ENCODE measurements at regions not wholly inside any gene's neighbourhood (a gene's known extent, or its start where the extent isn't known, plus 50 kb on each side); places are given as distances from the start of the nearest gene placed in this dataset.
"Not testable (repeated sequence)": the region's sequence is repeated elsewhere in the genome, so short reads cannot be mapped to it uniquely, and the experiment has no call there.

DNA sequence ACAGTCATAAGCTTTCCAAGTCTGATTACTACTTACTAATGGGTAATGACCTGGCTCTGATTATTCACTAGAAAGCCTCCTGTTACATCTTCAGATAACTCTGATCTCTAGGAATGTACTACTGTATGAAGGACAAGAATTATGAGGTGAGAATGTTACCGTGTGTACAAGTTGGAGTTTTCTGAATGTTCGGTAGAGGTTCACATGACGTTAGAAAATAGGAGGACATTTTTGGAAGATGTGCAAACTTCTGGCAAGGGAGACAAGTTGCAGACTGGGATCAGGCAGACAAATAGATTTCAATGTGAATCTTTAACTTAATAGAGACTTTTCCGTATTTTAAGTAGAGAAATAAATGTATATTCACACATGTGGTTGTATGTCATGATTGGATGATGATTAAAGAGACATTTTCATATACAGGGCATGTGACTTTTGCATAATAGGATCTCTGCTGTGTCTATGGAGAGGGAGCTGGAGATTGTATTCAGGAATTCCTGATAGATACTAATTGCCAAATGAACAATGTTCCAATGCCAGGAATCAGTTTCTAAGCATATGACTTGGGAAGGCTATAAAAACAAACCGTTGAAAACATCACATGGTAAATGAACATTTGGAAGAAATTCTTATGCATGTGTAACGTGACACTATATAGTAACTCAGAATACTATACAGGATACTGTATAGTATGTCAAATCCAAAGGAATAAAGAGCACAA lies 1695.8 kb upstream of the PIK3C3 start:
- no peak for DNase-seq (ENCODE audit: low spot score)

DNA sequence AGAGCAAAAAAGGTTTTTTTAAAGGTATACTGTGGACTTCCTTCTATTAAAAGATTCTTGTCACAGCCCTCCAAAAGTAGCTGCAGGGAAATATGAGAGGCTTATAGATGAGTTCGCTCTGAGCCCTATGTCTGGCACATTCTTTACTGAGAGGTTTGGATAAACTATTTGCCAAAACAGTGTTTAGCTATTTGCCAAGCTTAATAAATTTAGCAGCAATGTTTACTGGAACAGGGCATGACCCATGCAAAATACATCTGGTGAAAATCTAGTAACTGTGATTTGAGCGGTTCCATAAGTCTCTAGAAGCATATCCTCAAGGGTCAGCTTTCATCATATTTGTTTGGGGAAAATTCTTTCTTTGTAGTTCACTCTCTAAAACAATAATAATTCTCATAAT lies 1696.7 kb upstream of the PIK3C3 start:
- DNase-seq (ENCODE audit: low spot score) = no peak

DNA sequence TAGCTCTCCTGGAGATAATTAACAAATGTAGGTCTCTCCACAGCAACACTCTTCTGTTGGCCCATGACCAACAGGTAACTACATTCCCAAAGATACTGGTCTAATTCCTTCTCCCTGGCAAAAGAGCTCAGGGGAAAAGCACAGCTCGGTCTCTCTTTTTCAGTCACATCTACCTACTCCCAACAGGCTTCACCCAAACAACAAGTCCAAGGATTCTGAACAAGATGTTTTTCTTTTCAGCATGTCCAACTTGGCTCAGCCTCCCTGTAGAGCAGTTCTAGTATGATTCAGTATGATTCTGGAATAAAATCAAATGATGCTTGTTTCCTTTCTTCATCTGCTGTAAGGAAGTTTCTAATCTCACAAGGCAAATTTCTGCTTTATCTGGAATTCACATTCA lies 1704.8 kb upstream of the PIK3C3 start:
- no peak for DNase-seq (ENCODE audit: low spot score)

DNA sequence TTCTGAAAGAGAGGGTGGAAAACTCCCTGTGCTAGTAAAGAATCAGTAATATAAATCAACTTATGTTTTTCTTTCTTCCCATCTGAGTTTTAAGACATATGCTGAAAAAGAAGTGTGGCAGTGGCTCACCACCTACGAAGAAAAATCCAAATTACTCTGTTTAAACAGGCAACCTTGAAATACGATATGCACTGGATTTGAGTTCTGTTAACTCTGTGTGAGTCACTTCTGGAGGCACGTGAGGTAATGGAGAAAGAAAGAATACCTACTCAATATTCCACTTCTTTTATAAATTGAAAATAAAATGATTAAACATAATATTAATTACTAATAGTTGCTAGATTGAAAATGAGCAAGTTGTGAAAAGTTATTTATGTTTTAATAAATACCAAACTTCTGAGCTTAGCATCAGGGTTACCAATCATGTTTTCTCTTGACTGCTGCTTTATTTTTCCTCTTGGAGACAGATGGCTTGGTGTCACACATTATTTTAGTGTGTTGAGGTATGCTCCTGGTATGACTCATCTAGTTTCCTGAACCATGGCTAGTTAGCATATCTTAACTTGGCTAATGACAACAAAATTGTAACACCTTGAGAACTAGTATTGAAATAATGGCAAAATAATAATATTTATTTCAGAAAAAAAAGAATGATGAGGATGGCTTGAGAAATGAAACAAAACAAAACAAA lies 1705.5 kb upstream of the PIK3C3 start:
- no peak for DNase-seq (ENCODE audit: low spot score)

DNA sequence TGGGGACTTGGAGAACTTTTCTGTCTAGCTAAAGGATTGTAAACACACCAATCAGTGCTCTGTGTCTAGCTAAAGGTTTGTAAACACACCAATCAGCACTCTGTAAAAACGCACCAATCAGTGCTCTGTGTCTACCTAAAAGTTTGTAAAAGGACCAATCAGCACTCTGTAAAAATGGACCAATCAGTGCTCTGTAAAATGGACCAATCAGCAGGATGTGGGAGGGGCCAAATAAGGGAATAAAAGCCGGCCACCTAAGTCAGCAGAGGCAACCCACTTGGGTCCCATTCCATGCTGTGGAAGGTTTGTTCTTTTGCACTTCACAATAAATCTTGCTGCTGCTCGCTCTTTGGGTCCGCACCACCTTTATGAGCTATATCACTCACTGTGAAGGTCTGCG lies 1709.4 kb upstream of the PIK3C3 start:
- DNase-seq (ENCODE audit: low spot score) = not testable (repeated sequence)

DNA sequence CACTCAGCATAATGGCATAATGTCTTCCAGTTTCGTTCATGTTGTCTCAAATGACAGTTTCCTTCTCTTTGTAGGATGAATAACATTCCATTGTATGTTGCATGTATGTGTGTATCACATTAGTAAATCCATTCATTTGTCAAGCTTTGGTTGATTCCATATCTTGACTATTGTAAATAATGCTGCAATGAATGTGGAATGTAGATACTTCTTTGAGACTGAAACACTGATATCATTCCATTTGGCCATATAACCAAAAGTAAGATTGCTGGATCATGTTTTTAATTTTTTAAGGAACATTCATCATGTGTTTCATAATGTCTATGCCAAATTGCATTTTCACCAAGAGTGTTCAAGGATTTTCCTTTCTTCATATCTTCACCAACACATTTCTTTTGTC lies 1711.4 kb upstream of the PIK3C3 start:
- no peak for DNase-seq (ENCODE audit: low spot score)

DNA sequence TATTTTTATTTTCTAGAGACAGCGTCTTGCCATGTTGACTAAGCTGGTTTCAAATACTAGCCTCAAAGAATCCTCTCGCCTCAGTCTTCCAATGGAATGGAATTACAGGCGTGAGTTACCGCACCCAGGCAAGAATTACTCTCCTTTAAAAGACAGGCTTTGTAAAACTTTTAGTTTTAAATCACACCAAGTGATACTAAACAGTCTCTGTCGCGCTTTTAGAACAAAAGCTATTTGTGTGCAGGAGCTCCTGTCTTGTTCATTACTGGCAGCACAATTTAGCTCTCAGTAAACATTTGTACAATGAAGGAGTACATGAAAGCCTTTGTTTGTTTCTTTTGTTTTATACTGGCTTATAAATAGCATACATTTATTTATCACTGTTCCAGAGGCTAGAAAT lies 1719.2 kb upstream of the PIK3C3 start:
- DNase-seq (ENCODE audit: low spot score) = no peak

DNA sequence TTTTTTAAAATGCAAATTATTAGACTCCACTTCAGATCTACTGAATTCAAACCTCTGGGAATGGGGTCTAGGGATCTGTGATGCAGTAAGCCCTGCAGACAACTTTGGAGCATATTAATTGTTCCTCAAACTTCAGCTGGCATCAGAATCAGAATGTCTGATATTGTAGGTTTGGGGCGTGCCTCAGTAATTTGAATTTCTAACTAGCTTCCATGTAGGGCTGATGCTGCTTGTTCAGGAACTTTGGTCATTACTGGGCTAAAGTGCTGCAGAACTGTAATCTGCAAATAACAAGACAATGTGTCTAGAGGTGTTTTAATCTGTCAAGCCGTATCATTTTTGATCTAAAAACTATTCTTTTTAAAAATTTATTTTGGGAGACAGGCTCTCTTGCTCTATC lies 1719.7 kb upstream of the PIK3C3 start:
- no peak for DNase-seq (ENCODE audit: low spot score)

DNA sequence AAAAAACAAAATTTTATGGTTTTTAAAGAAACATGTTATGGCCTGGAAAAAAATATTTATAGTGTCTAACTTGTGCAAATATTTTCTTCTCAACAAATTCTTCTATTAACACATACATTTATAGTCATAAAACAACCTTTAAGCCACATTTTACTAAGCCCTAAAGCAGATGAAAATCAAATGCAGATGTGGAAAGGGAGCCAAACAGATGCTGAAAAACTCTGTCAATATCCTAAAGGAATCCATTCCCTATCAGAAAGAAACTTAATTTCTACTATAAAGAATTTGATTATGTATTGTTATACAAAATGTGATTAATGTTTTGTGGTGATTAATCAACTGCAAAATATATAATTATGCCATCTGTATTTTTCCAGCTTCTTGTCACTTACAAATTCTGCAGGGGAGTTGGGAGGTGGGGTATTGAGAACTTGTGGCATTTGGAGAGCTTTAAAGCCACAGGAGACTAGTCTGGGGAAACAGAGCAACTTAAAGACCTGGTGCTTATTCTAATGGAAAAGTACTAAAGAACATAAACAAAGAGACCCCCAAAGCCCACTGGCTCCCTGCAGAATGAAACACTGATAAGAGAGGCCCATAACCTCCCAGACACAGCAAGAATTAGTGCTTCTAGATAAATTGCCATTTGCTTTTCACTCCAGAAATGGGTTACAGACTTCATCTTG lies 1721.0 kb upstream of the PIK3C3 start:
- no peak for DNase-seq (ENCODE audit: low spot score)

DNA sequence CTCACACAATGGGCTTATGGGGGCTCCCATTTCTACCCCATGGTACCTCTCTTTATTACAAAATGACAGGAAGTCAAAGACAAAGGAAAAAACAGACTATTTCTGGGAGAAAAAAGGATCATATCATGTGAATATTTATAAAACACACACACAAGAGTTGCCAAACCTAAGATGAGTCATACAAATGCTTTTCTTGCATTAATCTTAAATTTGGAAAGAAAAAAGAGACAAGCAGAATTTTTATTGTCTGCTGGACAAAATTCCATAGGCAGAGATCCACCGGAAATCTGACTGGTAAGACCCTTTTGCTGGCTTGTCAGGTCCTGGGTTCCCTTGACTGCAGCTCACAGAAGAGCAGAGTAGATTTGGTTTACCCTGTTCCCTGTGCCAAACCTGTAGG lies 1732.3 kb upstream of the PIK3C3 start:
- no peak for DNase-seq (ENCODE audit: low spot score)

DNA sequence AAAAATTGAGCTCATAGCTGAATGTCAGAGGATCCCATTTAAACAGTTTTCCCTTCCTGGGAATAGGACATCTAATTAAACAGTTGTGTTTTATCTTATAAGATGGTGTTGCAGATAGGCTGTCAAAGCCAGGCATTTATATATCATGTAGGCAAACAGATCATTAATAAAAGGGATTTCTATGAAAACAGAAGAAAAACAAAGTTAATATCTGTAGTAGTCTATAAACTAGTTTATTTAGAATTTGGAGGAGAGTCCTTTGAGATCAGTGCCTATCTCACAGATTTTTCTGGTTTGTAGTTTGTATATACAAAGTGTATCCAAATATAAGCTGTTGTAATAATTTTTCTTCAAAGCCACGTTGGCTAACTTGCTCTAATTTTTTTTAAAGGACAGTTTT lies 1738.2 kb upstream of the PIK3C3 start:
- DNase-seq (ENCODE audit: low spot score) = no peak

DNA sequence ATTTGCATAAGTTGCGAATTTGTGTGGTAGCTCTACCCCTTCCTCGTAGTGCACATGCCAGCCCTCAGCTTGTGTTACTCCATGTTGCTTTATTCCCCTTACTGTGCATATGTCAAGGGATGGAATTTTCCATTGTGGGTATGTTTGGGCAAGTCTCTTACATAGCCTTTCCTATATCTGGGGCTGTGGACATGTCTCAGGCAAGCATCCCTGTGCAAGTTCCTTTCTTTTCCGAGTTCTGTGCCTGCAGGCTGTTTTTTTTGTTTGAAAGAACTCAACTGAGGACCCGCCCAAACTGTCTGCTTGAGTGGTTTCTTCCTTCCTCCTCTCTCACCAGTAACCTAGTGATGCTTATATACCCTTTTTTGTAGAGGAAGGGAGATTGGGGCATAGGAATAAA lies 1739.1 kb upstream of the PIK3C3 start:
- DNase-seq (ENCODE audit: low spot score) = no peak

DNA sequence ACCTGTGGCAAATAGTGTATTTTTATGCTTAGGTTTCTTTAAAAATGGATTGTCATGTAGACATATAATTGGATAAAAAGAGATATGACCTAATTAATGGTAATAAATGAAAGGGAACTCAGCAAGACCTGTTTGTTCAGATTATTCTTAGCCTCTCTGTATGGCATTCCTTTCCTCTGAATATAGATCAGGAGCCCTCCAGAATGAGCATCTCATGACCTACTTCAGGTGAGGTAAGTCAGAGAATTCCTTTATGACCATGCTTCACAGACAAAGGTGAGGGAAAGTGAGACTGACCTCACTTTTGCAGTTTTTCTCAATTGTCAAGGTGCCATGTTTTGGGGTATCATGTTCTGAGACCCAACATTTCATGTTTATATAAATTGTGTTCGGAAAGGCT lies 1744.3 kb upstream of the PIK3C3 start:
- no peak for DNase-seq (ENCODE audit: low spot score)

DNA sequence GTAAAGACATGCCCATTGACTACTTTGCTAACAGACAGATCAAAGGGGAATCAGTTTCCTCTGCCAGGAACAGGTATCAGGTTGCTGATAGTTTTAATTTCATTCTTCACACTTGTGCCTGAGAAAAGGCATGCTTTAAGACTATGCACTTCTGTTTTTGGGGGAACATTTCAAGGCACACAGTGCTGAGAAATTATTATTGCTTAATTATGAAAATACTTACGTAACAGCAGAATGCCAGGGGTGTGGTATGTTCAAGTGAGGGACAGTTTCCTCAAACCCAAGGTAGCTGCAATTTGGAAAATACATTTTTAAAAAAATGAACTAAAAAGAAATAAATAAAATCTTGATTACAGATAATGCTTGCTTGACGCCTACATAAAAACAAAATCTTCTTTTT lies 1746.1 kb upstream of the PIK3C3 start:
- DNase-seq (ENCODE audit: low spot score) = no peak

DNA sequence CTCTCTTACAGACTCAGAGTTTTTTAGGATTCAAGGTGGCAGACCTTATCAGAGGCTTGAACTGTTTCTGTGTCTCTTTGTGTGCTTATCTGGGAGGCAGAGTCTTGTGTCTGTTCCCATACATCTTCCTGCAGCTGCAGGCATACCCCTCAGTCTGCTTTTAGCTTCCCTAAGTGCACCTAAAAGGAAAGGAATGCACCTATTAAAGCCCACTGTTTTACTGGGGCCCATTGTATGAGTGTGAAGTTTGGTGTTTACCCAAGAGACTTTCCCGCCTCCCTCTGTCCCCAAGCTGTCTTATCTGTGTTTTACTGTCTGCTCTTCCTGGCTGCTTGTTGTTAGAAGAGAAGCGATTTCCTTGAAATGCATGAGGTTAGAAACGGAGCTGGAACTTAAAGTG lies 1757.3 kb upstream of the PIK3C3 start:
- DNase-seq (ENCODE audit: low spot score) = no peak

DNA sequence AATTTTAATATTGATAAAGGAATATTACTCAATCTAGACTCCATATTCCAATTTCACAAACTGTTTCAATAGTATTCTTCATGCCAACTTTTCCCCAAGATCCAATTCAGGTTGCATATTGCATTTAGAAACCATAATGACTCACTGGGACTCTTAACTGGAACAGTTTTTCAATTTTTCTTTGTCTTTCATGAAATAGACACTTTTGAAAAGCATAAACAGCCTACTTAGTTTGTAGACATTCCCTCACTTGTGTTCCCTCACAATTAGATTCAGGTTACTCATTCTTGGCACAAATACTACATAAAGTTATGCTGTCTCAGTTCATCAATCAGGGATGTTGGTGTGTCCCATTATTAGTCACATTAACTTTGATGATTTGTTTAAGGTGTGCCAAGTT lies 1768.4 kb upstream of the PIK3C3 start:
- no peak for DNase-seq (ENCODE audit: low spot score)

DNA sequence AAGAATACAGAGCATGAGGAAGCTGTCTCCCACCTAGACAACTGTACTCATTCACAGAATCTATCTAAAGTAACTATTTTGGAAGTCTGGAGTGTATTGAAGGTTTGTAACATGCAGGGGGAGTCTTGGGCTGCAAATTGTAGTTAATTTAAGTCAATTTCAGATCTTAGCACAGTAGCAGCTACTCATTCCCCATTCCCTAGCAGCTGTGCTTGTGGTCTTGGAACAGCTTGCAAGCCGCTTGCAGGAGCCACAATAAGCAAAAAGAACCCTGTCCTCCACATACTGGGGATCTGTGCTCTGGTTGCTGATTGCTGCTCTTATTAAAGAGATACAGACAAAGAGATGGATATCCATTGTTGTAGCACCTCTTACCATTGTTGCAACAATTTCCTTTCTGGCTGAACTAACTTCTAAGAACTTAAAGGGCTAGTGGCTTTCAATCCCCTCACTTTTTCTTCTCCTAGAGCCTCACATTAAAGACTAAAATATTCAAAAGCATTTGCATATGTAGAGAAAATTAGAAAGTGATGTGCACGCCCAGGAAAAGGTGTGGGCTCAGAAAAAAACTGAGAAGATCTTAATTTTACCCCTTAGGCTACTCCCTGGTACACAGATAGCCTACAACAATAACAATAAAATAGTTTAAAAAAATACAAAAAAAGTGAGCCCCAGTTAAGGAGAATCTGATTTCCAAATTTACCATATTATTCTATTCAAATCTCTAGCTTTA lies 1775.1 kb upstream of the PIK3C3 start:
- DNase-seq (ENCODE audit: low spot score) = no peak

DNA sequence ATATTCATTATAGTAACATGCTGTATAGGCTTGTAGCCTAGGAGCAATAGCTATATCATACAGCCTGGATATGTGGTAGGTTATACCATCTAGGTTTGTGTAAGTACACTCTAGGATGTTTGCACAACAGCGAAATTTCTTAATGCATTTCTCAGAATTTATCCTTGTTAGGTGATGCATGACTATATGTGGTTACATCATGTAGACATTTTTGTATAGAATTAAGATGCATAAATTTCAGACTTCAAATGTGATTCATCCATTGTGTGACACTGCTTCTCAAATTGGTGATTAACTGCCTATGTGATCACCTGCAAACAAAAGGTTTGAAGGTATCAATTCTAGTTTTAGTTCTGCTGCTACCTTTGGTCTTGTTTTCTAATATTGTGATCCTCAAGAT lies 1787.0 kb upstream of the PIK3C3 start:
- DNase-seq (ENCODE audit: low spot score) = no peak

DNA sequence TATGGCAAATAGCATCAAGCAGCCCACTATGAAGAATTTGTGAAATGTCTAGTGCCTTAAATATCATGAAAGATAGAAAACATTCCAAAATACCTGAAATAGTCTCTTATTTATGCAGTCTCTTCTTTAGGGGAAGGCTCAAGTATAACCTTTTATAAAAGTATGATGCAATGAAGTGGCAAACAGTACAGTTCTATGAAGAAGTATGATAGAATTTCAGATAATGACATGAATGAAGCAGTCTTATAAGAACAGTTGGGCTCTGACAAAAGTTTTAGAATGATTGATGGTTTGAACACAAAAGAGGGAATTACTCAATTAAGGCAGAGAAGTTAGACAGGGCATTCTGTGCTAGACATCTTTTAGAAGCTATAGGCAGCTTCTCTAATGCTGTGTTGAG lies 1791.8 kb upstream of the PIK3C3 start:
- DNase-seq (ENCODE audit: low spot score) = no peak

DNA sequence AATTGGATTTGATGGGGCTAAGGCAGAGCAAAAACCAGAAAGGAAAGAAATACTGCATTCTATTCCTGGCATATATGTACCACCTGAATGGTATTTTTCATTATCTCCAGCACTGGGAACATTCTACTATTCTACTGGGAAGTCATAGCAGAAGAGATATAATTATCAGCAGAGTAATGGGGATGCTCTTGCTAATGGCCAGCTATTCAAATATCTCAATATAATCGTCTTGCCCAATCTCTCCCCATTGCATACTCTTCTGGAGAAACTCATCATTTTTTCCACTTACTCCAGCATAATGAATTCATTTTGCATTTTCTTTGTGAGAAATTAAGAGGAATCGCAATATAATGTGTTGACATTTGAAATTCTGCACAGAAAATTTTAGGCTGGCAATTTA lies 1794.7 kb upstream of the PIK3C3 start:
- no peak for DNase-seq (ENCODE audit: low spot score)

DNA sequence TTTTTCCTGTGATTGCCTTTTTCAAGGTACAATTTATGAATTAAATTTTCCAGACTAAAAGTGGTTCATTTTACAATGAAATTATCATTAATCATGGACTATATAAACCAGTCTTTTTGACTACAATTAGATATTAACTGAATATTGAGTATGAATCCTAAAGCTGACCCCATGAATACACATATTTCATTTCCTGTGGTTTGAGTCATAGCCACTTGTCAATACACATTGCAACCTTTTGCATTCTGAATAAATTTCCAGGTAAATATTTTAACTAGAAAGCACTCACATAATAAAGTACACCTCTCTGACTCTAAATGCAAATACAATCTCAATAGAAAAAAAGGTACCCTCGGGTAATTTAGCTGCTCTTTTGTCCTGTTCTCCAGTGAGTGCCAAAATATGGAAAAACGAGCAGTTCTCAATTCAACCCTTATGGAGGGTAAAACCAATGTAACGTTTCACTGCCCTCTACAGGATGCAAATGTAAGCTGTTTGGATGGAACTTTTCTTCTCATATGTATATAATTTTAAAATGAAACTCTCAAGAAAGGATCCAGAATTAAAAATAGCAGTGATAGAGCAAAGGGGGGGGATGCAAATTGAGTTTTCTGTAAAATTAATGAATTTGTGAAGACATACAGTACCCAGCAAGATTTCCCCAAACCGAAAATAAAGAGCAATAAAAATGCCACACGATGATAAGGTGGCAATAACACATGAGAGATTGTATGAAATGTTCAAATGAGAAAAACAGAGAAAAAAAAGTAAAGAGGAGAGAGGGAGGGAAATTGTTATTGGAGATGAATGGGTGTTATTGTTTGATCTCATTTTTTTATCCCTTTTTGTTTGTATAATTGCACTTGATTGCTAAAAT lies 1795.7 kb upstream of the PIK3C3 start:
- no peak for DNase-seq (ENCODE audit: low spot score)

DNA sequence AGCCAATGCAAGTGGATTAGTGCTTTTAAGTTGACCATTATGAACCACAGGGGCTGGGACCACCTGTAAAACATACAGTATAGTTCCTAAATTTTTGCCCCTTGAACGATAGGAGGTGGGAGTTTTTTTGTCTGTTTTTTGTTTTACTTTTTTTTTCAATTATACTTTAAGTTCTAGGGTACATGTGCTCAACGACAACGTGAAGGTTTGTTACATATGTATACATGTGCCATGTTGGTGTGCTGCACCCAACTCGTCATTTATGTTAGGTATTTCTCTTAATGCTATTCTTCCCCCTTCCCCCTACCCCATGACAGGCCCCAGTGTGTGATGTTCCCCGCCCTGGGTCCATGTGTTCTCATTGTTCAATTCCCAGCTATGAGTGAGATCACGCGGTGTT lies 1797.9 kb upstream of the PIK3C3 start:
- DNase-seq (ENCODE audit: low spot score) = no peak
